SK-N-SH treated with all-trans-retinoic acid at 6 μM for 48 hours (cell line): ENCODE measurements at regions not wholly inside any gene's neighbourhood (a gene's known extent, or its start where the extent isn't known, plus 50 kb on each side); places are given as distances from the start of the nearest gene placed in this dataset.

Source experiments
- ATAC-seq: fragments of 200-7000 bp; cut with Tn5 transposase; 3 replicates; pipeline ENCODE4 v1.9.1; 2020; ENCODE audit warnings: mild to moderate bottlenecking, moderate library complexity
- ARNTL ChIP-seq: fragments of 450-650 bp; formaldehyde crosslinking; IDR thresholded peaks from 2 replicates; pipeline ENCODE4 v1.5.0; 2020; ENCODE audit warnings: low read depth, mild to moderate bottlenecking, moderate library complexity, borderline replicate concordance
- BACH2 ChIP-seq: fragments of 250-450 bp; sonication (Bioruptor Pico); IDR thresholded peaks from 2 replicates; pipeline ENCODE4 v1.9.0; 2021; ENCODE audit warnings: mild to moderate bottlenecking, borderline replicate concordance
- CREB5 ChIP-seq: fragments of 250-450 bp; sonication (Bioruptor Pico); IDR thresholded peaks from 2 replicates; pipeline ENCODE4 v1.5.1; 2020; ENCODE audit warnings: low read depth, mild to moderate bottlenecking, moderate library complexity
- CSDC2 ChIP-seq: fragments of 250-450 bp; sonication (Bioruptor Pico); IDR thresholded peaks from 2 replicates; pipeline ENCODE4 v1.5.0; 2020; ENCODE audit warnings: mild to moderate bottlenecking, moderate library complexity
- CSRNP3 ChIP-seq: fragments of 250-450 bp; sonication (Bioruptor Pico); IDR thresholded peaks from 2 replicates; pipeline ENCODE4 v1.5.1; 2021; ENCODE audit warnings: mild to moderate bottlenecking, moderate library complexity
- ESRRG ChIP-seq: fragments of 250-450 bp; sonication (Bioruptor Pico); IDR thresholded peaks from 2 replicates; pipeline ENCODE4 v1.6.1; 2021; ENCODE audit warnings: mild to moderate bottlenecking
- GLIS3 ChIP-seq: fragments of 250-450 bp; sonication (Bioruptor Pico); IDR thresholded peaks from 2 replicates; pipeline ENCODE4 v1.5.0; 2020; ENCODE audit warnings: mild to moderate bottlenecking, moderate library complexity
- ISL1 ChIP-seq: fragments of 250-450 bp; sonication (Bioruptor Pico); IDR thresholded peaks from 2 replicates; pipeline ENCODE4 v2.1.2; 2022; ENCODE audit warnings: mild to moderate bottlenecking, moderate library complexity
- OSR1 ChIP-seq: fragments of 250-450 bp; sonication (Bioruptor Pico); IDR thresholded peaks from 2 replicates; pipeline ENCODE4 v1.8.0; 2022; ENCODE audit warnings: moderate library complexity, mild to moderate bottlenecking, inconsistent platforms
- PATZ1 ChIP-seq: fragments of 250-450 bp; sonication (Bioruptor Pico); IDR thresholded peaks from 2 replicates; pipeline ENCODE4 v1.8.0; 2020; ENCODE audit warnings: mild to moderate bottlenecking, moderate library complexity, borderline replicate concordance
- POU6F1 ChIP-seq: fragments of 250-450 bp; sonication (Bioruptor Pico); IDR thresholded peaks from 2 replicates; pipeline ENCODE4 v1.8.0; 2021; ENCODE audit warnings: low read depth, mild to moderate bottlenecking, moderate library complexity, borderline replicate concordance
- PPARA ChIP-seq: fragments of 250-450 bp; sonication (Bioruptor Pico); IDR thresholded peaks from 2 replicates; pipeline ENCODE4 v1.5.0; 2020; ENCODE audit warnings: mild to moderate bottlenecking, borderline replicate concordance
- RARB ChIP-seq: fragments of 250-450 bp; sonication (Bioruptor Pico); IDR thresholded peaks from 2 replicates; pipeline ENCODE4 v1.8.0; 2021; ENCODE audit warnings: mild to moderate bottlenecking, moderate library complexity
- SNAI2 ChIP-seq: fragments of 250-450 bp; sonication (Bioruptor Pico); IDR thresholded peaks from 2 replicates; pipeline ENCODE4 v1.5.0; 2020; ENCODE audit warnings: mild to moderate bottlenecking, moderate library complexity
- TCF4 ChIP-seq: fragments of 250-450 bp; sonication (Bioruptor Pico); IDR thresholded peaks from 2 replicates; pipeline ENCODE4 v1.8.0; 2021; ENCODE audit warnings: mild to moderate bottlenecking, moderate library complexity, borderline replicate concordance
- TSHZ2 ChIP-seq: fragments of 250-450 bp; sonication (Bioruptor Pico); IDR thresholded peaks from 2 replicates; pipeline ENCODE4 v1.5.0; 2020; ENCODE audit warnings: mild to moderate bottlenecking, moderate library complexity
- ZC3H10 ChIP-seq: fragments of 250-450 bp; sonication (Bioruptor Pico); IDR thresholded peaks from 2 replicates; pipeline ENCODE4 v1.5.1; 2021; ENCODE audit warnings: mild to moderate bottlenecking, moderate library complexity
- ZFP3 ChIP-seq: fragments of 250-450 bp; sonication (Bioruptor Pico); IDR thresholded peaks from 2 replicates; pipeline ENCODE4 v1.5.0; 2020; ENCODE audit warnings: mild to moderate bottlenecking, moderate library complexity
- ZFP30 ChIP-seq: fragments of 450-650 bp; formaldehyde crosslinking; IDR thresholded peaks from 2 replicates; pipeline ENCODE4 v1.5.0; 2022; ENCODE audit warnings: mild to moderate bottlenecking, moderate library complexity
- ZNF70 ChIP-seq: fragments of 450-650 bp; formaldehyde crosslinking; IDR thresholded peaks from 2 replicates; pipeline ENCODE4 v1.5.0; 2020; ENCODE audit warnings: mild to moderate bottlenecking, moderate library complexity
- ZNF8 ChIP-seq: fragments of 450-650 bp; formaldehyde crosslinking; IDR thresholded peaks from 2 replicates; pipeline ENCODE4 v1.5.0; 2020; ENCODE audit warnings: mild to moderate bottlenecking, moderate library complexity

GRCh38 chr2:215811409-215812345 is 201.7 kb downstream of the MREG start:
- no peak for ATAC-seq
- TF ChIP-seq CREB5, result no peak
- no peak for TF ChIP-seq ZFP30 (CRISPR knock-in tag)
- TF ChIP-seq BACH2, result no peak
- TF ChIP-seq ZNF8 (CRISPR knock-in tag), result no peak
- TF ChIP-seq ZC3H10 (CRISPR knock-in tag), result no peak
- no peak for TF ChIP-seq OSR1
- no peak for TF ChIP-seq PPARA (CRISPR knock-in tag)
- TF ChIP-seq ZFP3 (CRISPR knock-in tag), result no peak
- no peak for TF ChIP-seq ESRRG (CRISPR knock-in tag)
- TF ChIP-seq ZNF70 (CRISPR knock-in tag), result no peak
- TF ChIP-seq SNAI2 (CRISPR knock-in tag), result no peak
- TF ChIP-seq ISL1 (CRISPR knock-in tag), result no peak
- TF ChIP-seq CSDC2 (CRISPR knock-in tag), result no peak
- TF ChIP-seq, all 23 proteins: peak for 0

GRCh38 chr2:215811003-215811402 is 202.3 kb downstream of the MREG start:
- ATAC-seq, result no peak
- TF ChIP-seq PATZ1 (CRISPR knock-in tag) (no peak), SNAI2 (CRISPR knock-in tag) (no peak), ZFP30 (CRISPR knock-in tag) (no peak), ISL1 (CRISPR knock-in tag) (no peak), OSR1 (no peak), GLIS3 (CRISPR knock-in tag) (no peak), RARB (no peak), CSRNP3 (CRISPR knock-in tag) (no peak), CREB5 (no peak), BACH2 (no peak), POU6F1 (CRISPR knock-in tag) (no peak), ZFP3 (CRISPR knock-in tag) (no peak), TCF4 (CRISPR knock-in tag) (no peak), TSHZ2 (no peak), ESRRG (CRISPR knock-in tag) (no peak), ARNTL (CRISPR knock-in tag) (no peak)
